AG09309 (cell line): ENCODE measurements at regions not wholly inside any gene's neighbourhood (a gene's known extent, or its start where the extent isn't known, plus 50 kb on each side); places are given as distances from the start of the nearest gene placed in this dataset.

Experiments used
- DNase-seq: peaks from one replicate; pipeline ENCODE4 v3.0.0-alpha.2; 2010; ENCODE audit warnings: low read depth
- H3K4me3 ChIP-seq: 2 replicates; pipeline ENCODE4 v1.5.1; 2011; ENCODE audit warnings: mild to moderate bottlenecking, low read depth, low read length, moderate library complexity; ENCODE audit not compliant: control insufficient read depth
- TF ChIP-seq, protein P1 (sequence below): IDR thresholded peaks from 2 replicates; pipeline ENCODE4 v1.5.1; 2011; ENCODE audit warnings: mild to moderate bottlenecking, low read depth, low read length, inconsistent platforms; ENCODE audit not compliant: insufficient read depth, control insufficient read depth; ENCODE audit errors: missing control alignments

DNA sequence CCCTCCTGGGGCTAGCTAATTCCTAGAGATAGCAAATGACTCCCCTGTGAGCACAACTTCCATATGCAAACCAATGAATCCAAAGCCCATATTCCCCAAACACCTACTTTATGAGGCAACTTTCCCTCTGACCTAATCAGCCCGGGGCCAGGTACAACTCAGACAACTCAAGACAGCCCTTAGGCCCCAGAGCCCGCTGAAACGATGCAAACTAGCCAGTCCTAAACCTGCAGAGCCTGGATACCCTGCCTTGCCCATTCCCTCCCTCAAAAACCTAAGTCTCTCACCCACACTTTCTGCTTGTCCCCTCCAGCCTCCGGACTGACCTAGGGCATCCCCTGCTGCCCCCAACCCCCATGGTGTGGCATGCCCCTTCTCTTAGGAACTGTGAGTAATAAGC lies 142.8 kb downstream of the ACTR3 start:
- no peak for DNase-seq
- TF ChIP-seq, protein P1, sequence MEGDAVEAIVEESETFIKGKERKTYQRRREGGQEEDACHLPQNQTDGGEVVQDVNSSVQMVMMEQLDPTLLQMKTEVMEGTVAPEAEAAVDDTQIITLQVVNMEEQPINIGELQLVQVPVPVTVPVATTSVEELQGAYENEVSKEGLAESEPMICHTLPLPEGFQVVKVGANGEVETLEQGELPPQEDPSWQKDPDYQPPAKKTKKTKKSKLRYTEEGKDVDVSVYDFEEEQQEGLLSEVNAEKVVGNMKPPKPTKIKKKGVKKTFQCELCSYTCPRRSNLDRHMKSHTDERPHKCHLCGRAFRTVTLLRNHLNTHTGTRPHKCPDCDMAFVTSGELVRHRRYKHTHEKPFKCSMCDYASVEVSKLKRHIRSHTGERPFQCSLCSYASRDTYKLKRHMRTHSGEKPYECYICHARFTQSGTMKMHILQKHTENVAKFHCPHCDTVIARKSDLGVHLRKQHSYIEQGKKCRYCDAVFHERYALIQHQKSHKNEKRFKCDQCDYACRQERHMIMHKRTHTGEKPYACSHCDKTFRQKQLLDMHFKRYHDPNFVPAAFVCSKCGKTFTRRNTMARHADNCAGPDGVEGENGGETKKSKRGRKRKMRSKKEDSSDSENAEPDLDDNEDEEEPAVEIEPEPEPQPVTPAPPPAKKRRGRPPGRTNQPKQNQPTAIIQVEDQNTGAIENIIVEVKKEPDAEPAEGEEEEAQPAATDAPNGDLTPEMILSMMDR: no peak
- H3K4me3 ChIP-seq: no peak overlapping the region

DNA sequence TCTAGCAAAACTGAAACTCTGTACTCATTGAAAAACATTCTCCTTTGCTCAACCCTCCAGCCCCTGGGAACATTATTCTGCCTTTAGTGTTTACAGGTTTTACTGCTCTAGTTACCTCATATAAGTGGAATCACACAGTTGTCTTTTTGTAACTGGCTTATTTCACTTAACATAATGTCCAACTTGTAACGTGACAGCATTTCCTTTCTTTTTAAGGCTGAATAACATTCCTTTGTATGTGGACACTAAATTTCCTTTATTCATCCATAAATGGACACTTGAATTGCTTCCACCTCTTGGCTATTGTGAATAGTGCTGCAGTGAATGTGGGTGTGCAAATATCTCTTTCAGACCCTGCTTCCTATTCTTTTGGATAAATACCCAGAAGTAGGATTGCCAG lies 144.9 kb downstream of the ACTR3 start:
- DNase-seq: no peak
- TF ChIP-seq, protein P1: no peak
- H3K4me3 ChIP-seq: no peak overlapping the region

DNA sequence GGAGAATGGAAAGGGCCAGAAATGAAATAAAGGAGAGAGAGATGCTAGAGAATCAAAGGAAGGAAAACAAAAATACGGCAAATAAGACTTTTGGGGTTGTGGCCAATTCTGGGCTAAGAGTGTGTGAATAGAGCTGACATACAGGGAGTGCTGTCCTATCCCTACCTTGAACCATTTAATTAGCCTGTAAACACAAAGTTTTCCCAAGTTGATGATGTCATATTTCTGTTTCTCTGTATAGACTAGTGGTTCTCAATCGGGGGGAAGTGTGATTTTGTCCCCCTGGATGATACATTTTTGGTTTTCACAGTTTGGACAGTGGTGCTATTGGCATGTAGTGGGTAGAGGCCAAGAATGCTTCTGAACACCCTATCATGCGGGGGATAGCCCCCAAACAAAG lies 148.8 kb downstream of the ACTR3 start:
- DNase-seq: no peak
- TF ChIP-seq, protein P1: no peak
- no peak overlapping the region for H3K4me3 ChIP-seq

DNA sequence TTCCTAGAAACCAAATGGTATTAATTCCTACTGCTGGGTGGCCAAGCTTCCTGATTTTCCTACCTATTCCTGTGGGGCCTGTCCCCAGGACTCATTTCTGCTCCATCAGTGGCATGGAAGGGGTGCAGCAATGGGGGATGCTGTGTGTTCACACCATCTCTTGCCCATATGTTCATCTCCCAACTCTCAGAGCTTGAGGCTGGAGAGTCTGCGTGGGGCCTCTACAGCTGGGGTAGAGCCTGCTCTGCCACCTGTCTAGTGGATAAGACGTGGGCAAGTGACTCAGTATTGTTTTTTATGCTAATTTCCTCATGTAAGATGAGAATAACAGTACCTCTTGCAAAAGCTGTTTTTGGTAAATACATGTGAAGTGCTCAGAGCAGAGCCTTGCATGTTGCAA lies 149.8 kb downstream of the ACTR3 start:
- no peak overlapping the region for H3K4me3 ChIP-seq
- DNase-seq: no peak
- TF ChIP-seq, protein P1: no peak

DNA sequence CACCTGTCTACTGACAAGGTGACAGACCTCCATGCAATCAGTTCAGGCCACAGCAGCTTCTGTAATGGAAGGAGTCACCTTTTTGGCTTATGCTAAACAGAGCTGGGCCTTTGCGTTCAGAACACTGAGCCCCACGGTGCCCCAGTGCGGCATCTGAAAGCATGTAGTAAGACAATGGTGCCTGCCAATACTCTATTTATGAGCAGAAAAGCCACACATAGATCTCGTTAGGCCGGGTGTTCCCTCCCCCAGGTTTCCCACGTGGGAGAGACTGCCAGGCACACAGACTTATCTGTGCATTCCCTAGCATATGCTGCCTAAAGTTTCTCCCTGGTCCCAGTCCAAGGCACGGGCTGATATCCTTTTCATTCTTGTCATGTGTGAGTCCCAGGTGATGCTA lies 150.9 kb downstream of the ACTR3 start:
- no peak overlapping the region for H3K4me3 ChIP-seq
- TF ChIP-seq, protein P1: no peak
- no peak for DNase-seq

DNA sequence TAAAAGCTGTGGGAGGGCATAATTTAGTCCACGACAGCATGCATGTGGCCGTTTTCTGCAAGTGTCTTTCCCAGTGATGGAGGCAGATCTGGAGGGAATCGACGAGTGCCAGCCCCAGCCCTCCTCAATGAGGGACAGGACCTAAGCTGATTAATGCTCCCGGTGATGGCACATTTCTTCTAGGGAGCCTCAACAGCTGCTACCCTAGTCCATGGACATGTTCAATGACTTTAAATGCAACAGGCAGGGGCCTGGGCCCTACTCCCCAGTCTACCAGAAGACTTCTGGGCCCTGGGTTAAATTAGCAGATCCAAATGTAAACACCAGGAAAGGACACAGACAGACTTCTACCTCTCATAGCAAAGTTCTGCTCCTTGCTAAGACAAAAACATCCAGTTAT lies 155.1 kb downstream of the ACTR3 start:
- no peak overlapping the region for H3K4me3 ChIP-seq
- TF ChIP-seq, protein P1: no peak

DNA sequence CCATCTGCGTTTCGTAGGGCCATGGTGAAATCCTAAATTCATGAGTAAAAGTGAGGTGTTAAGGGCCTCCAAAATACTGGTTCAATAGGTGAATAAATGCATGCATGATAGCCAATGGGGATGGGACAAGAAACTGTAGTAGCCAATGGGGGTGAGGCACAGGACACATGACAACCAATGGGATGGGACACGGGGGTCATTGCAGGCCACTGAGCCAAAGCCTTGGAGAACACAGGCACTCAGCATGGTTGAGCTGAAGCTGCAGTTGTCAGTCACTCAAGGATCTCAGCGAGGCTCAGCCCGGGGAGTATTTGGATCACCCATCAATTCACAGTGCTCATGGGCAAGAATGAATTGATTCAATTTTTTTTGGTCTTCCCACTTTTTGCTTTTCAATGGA lies 156.5 kb downstream of the ACTR3 start:
- H3K4me3 ChIP-seq: no peak overlapping the region
- TF ChIP-seq, protein P1: no peak
- no peak for DNase-seq

More for the DNA sequence above, 155.1 kb downstream of the ACTR3 start:
- no peak for DNase-seq
